Loucy (cell line): ENCODE measurements at regions not wholly inside any gene's neighbourhood (a gene's known extent, or its start where the extent isn't known, plus 50 kb on each side); places are given as distances from the start of the nearest gene placed in this dataset.

Source experiments
- H2AFZ ChIP-seq: fragments of 200-600 bp; sonication (generic); 2 replicates; pipeline ENCODE4 v1.6.0; 2016; ENCODE audit warnings: antibody characterized with exemption, mild to moderate bottlenecking, low read length, moderate library complexity
- H3F3A ChIP-seq: fragments of 200-600 bp; 2 replicates; pipeline ENCODE4 v1.6.0; 2016; ENCODE audit warnings: antibody characterized with exemption, low read depth, mild to moderate bottlenecking
- H3K27me3 ChIP-seq: fragments of 200-600 bp; sonication (generic); 2 replicates; pipeline ENCODE4 v1.6.1; 2014; ENCODE audit warnings: low read length, mild to moderate bottlenecking; ENCODE audit not compliant: insufficient read depth, poor library complexity, severe bottlenecking
- H3K36me3 ChIP-seq: fragments of 200-600 bp; sonication (generic); 2 replicates; pipeline ENCODE4 v1.6.1; 2016; ENCODE audit warnings: low read length; ENCODE audit not compliant: insufficient read depth
- H3K4me1 ChIP-seq: fragments of 200-600 bp; sonication (generic); 2 replicates; pipeline ENCODE4 v1.5.1; 2014; ENCODE audit warnings: low read length, mild to moderate bottlenecking; ENCODE audit not compliant: insufficient read depth, poor library complexity, severe bottlenecking
- H3K4me2 ChIP-seq: fragments of 200-600 bp; sonication (generic); 2 replicates; pipeline ENCODE4 v1.6.0; 2014; ENCODE audit warnings: antibody characterized with exemption, low read length, low read depth, mild to moderate bottlenecking; ENCODE audit not compliant: poor library complexity, severe bottlenecking
- H3K4me3 ChIP-seq: fragments of 200-600 bp; sonication (generic); 2 replicates; pipeline ENCODE4 v1.5.1; 2014; ENCODE audit warnings: low read length, mild to moderate bottlenecking, mixed read lengths; ENCODE audit not compliant: poor library complexity, severe bottlenecking
- H3K79me2 ChIP-seq: fragments of 200-600 bp; sonication (generic); 2 replicates; pipeline ENCODE4 v1.6.1; 2014; ENCODE audit warnings: low read length; ENCODE audit not compliant: insufficient read depth
- H3K9ac ChIP-seq: fragments of 200-600 bp; sonication (generic); 2 replicates; pipeline ENCODE4 v1.6.0; 2014; ENCODE audit warnings: mild to moderate bottlenecking, low read depth, low read length, moderate library complexity; ENCODE audit not compliant: poor library complexity, severe bottlenecking
- H3K9me2 ChIP-seq: fragments of 200-600 bp; sonication (generic); replicated peaks from 2 replicates; pipeline ENCODE4 v1.6.1; 2016; ENCODE audit warnings: low read depth, low read length, mixed read lengths
- H3K9me3 ChIP-seq: fragments of 200-600 bp; sonication (generic); 2 replicates; pipeline ENCODE4 v1.6.1; 2014; ENCODE audit warnings: mild to moderate bottlenecking, antibody characterized with exemption, low read length, low read depth; ENCODE audit not compliant: insufficient read depth
- H4K20me1 ChIP-seq: fragments of 200-600 bp; sonication (generic); 2 replicates; pipeline ENCODE4 v1.6.0; 2014; ENCODE audit warnings: antibody characterized with exemption, low read length, mild to moderate bottlenecking; ENCODE audit not compliant: insufficient read depth, poor library complexity, severe bottlenecking
- EZH2phosphoT487 ChIP-seq: fragments of 200-600 bp; IDR thresholded peaks from 2 replicates; pipeline ENCODE4 v1.6.1; 2018; ENCODE audit warnings: antibody characterized with exemption, mild to moderate bottlenecking, moderate library complexity, borderline replicate concordance
- TF ChIP-seq, protein P1 (sequence below): fragments of 200-600 bp; sonication (generic); conservative IDR thresholded peaks from 2 replicates; pipeline ENCODE4 v1.5.1; 2014; ENCODE audit warnings: mild to moderate bottlenecking, antibody characterized with exemption, low read length

DNA sequence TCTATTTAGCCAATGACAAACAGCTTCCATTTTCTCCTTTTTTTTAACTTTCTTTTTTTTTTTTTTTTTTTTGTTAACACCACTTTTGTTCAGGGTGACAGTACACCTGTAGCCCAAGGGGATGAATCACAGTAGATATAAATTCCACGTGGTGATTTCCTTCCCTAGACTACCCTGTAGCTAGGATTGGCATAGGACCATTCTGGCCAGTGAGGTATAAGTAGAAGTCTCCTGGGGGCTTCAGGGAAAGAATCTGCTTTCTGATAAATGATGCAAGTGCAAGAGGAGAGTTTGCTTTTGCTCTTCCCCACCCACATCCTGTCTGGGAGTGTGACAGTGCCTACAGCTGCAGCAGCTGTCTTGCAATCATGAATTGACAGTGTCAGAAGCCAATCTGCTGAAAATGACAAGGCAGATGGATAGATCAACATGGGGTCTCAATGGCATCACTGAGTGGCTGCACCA is 63.2 kb upstream of the TOMM7 start:
- H3F3A ChIP-seq = no peaks in the 10 kb centered on the region
- TF ChIP-seq EZH2phosphoT487 = no peak
- TF ChIP-seq, protein P1, sequence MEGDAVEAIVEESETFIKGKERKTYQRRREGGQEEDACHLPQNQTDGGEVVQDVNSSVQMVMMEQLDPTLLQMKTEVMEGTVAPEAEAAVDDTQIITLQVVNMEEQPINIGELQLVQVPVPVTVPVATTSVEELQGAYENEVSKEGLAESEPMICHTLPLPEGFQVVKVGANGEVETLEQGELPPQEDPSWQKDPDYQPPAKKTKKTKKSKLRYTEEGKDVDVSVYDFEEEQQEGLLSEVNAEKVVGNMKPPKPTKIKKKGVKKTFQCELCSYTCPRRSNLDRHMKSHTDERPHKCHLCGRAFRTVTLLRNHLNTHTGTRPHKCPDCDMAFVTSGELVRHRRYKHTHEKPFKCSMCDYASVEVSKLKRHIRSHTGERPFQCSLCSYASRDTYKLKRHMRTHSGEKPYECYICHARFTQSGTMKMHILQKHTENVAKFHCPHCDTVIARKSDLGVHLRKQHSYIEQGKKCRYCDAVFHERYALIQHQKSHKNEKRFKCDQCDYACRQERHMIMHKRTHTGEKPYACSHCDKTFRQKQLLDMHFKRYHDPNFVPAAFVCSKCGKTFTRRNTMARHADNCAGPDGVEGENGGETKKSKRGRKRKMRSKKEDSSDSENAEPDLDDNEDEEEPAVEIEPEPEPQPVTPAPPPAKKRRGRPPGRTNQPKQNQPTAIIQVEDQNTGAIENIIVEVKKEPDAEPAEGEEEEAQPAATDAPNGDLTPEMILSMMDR = no peak

DNA sequence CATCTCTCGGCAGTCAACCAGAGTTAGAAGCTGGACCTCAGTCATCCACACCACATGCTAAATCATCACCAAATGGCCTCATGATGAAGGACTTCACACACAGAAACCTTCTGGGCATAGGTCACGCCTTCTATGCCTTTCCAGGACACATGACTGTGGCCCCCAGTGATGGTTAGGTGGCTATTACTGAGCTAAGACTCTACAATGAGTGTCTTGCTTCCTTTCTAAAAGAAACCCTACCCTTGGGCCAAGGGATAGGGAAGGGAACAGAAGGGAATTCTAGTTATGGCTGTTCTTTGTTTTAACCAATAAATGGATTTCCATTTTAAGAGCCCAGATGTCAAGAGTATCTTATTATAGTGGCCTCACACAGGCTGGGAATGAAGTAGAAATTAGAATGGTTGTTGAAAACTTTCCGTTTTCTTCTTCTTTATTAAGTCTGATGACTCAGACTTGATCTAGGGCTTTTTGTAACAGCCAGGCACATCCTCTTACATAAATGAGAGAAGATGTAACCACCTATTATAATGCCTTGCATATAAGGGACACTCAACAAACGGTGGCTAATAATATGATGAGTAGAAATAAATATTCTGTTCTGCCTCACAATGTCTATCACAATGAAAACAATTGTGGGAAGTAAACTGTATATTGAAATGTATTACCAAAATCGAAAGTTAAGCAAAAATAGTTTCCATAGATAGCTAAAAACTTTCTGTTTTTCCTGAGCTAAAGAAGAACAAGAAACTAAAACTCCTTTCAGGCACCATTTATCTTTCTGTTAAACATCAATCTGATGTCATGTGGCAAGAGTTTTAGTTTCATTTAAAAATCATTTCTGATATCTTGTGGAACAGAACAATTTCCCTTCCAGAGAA is 62.5 kb upstream of the TOMM7 start:
- H2AFZ ChIP-seq = no peak overlapping the region
- H3K9ac ChIP-seq = no peak overlapping the region
- peak overlapping the region; percentile 46 for H3K4me2 ChIP-seq

More for the DNA sequence above, 63.2 kb upstream of the TOMM7 start:
- H3K9me2 ChIP-seq = no peaks in the 10 kb centered on the region
- no peak overlapping the region for H3K4me3 ChIP-seq
- no peaks in the 10 kb centered on the region for H4K20me1 ChIP-seq
- H3K9me3 ChIP-seq = no peaks in the 10 kb centered on the region
- no peaks in the 10 kb centered on the region for H3K27me3 ChIP-seq
- H2AFZ ChIP-seq = no peak overlapping the region
- peak overlapping the region; percentile 46 for H3K4me2 ChIP-seq
- H3K36me3 ChIP-seq = no peaks in the 10 kb centered on the region
- no peaks in the 10 kb centered on the region for H3K79me2 ChIP-seq
- no peak overlapping the region for H3K9ac ChIP-seq
- peaks cover 13% of the 10 kb centered on the region for H3K4me1 ChIP-seq

DNA sequence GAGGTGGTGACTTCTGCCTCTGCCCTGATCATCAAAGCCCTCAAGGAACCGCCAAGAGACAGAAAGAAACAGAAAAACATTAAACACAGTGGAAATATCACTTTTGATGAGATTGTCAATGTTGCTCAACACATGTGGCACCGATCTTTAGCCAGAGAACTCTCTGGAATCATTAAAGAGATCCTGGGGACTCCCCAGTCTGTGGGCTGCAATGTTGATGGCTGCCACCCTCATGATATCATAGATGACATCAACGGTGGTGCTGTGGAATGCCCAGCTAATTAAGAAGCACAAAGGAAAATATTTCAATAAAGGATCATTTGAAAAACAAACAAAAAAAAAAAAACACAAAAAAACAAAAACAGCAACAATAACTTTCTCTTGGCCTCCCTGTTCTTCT is 59.5 kb upstream of the TOMM7 start:
- Histone ChIP-seq H3K36me3 (no peaks in the 10 kb centered on the region), H3K27me3 (no peaks in the 10 kb centered on the region)
- no peak for TF ChIP-seq EZH2phosphoT487
- TF ChIP-seq, protein P1 = no peak

More for the DNA sequence above, 62.5 kb upstream of the TOMM7 start:
- no peak overlapping the region for H3K4me3 ChIP-seq
- H3F3A ChIP-seq = no peaks in the 10 kb centered on the region
- no peaks in the 10 kb centered on the region for H3K27me3 ChIP-seq
- peaks cover 13% of the 10 kb centered on the region for H3K4me1 ChIP-seq
- H3K9me2 ChIP-seq = no peaks in the 10 kb centered on the region
- no peaks in the 10 kb centered on the region for H3K79me2 ChIP-seq
- no peak for TF ChIP-seq EZH2phosphoT487
- TF ChIP-seq, protein P1 = no peak
- no peaks in the 10 kb centered on the region for H3K9me3 ChIP-seq
- H4K20me1 ChIP-seq = no peaks in the 10 kb centered on the region
- no peaks in the 10 kb centered on the region for H3K36me3 ChIP-seq

More for the DNA sequence above, 59.5 kb upstream of the TOMM7 start:
- Histone ChIP-seq H3K4me2 (no peak overlapping the region), H2AFZ (no peak overlapping the region), H3K9ac (no peak overlapping the region), H4K20me1 (no peaks in the 10 kb centered on the region), H3K4me3 (no peak overlapping the region), H3F3A (no peaks in the 10 kb centered on the region), H3K9me3 (no peaks in the 10 kb centered on the region), H3K9me2 (no peaks in the 10 kb centered on the region), H3K79me2 (no peaks in the 10 kb centered on the region), H3K4me1 (peaks cover 13% of the 10 kb centered on the region)
